Stimulated activated CD8-positive, alpha-beta memory T cell treated with anti-CD3 and anti-CD28 coated beads, Interleukin-4, amount 100 ng/mL, for 48 hours (primary cell): ENCODE measurements at regions not wholly inside any gene's neighbourhood (a gene's known extent, or its start where the extent isn't known, plus 50 kb on each side); places are given as distances from the start of the nearest gene placed in this dataset.
"Not testable (repeated sequence)": the region's sequence is repeated elsewhere in the genome, so short reads cannot be mapped to it uniquely, and the experiment has no call there.

Experiments used
- DNase-seq: peaks from one replicate; pipeline ENCODE4 v3.0.0-alpha.2; 2020

DNA sequence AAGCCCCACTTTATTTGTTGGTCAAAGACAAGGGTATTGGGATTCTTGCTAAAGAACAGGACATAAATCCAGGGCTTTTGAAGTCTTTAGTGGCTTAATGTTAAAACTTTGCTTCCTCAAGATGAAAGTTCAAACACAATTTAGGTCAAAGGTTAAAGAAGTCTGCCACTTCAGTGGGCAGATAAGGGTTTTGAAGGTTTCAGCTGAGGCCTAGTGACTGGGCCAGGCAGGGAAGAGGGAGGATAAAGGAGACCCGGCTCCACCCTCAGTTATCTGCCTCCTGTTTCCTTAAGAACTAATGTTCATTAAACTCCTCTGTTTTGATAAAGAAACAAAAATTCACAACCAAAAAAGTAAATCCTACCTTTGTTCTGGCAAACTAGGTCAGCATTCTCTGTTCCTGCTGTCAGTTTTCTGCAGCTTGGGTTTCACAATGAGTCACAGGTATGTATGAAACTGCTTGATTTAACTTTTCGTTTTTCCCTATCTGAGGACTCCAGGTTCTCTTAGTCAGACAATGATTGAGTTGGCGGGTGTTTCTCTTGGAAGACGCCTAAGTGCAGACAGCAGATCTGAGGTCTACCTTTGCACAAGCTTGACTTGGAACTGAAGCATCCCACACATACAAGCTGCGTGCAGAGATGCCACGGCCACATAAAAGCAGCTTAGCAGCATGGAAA is 208.3 kb downstream of the EXOC5 start:
- DNase-seq, result peak; percentile 39

GRCh38 chr14:57058319-57058718 is 210.4 kb downstream of the EXOC5 start:
- no peak for DNase-seq

DNA sequence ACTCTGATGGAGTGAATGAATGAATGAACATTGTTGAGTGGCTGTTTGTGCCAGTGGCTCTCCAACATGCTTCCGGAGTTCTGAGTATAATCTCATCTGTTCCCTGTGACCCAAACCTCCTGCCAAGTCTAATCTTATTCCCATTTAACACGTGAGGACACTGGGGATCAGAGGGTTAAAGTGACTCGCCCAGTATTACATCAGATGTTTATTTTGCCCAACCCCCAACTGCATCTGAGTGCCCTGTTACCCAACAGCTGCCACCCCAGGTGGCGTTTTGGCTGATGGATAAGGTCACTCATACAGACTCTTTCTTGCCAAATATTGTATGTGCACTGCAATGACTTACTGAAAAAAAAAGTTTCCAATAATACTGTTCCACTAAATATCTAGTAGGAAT is 210.9 kb downstream of the EXOC5 start:
- DNase-seq, result no peak

- DNase-seq, result not testable (repeated sequence)
Observed at GRCh38 chr14:57056522-57056921, 212.2 kb downstream of the EXOC5 start.

- DNase-seq, result no peak
Observed at GRCh38 chr14:57052705-57053302, 215.9 kb downstream of the EXOC5 start.

DNA sequence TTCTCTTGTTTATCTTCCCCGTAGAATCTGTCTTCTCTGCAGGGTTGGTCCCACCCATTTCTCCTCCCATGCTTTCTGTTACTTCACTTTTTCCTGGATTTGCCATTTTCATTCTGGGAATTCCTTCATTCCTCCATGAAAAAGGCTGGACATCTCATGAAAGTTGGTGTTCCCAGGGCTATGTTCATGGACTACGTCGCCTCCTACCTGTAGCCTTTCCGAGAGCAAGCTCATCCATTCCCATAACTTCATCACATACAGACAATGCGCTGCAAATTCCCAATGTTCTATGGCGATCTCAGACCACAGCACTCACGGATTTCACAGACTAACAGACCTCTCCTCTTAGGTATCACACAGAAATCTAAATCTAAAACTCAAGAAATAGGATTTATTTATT is 217.1 kb downstream of the EXOC5 start:
- no peak for DNase-seq

DNA sequence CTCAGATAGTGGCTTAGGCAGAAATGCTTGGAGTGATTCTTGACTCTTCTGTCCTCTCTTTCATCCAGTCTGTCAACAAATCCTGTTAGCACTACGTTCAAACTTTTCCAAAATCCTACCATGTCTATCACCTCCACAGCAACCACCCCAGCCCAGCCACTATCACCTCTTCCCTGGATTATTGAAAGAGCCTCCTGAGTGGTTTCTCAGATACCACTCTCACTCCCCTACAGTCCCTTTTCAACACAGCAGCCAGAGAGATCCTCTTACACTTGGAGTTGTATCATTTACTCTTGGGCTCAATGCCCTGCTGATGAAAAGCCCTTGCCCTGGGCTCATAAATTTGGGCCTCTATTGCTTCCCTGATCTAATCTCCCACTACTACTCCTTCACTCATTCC is 218.9 kb downstream of the EXOC5 start:
- DNase-seq, result no peak

DNA sequence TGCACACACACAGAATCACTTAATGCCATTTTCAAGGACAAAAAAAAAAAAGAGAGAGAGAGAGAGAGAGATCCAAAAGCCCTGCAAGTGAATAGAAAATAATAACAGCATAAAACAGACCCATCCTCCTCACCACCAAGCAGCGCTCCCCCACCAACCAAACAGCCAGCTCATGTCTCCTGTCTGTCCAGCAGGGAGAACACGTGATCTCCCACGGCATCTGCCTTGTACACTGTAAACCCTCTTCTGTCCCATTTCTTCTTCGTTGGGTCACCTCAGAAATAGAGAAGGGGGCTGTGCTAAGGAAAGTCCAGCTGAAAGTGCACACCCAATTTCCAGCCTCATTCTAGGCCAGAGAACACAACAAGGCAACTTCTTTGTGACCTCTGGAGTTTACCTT is 222.5 kb downstream of the EXOC5 start:
- DNase-seq, result no peak

GRCh38 chr14:57044101-57044973 is 224.4 kb downstream of the EXOC5 start:
- not testable (repeated sequence) for DNase-seq

GRCh38 chr14:57038689-57039088 is 228.4 kb upstream of the OTX2 start:
- no peak for DNase-seq

DNA sequence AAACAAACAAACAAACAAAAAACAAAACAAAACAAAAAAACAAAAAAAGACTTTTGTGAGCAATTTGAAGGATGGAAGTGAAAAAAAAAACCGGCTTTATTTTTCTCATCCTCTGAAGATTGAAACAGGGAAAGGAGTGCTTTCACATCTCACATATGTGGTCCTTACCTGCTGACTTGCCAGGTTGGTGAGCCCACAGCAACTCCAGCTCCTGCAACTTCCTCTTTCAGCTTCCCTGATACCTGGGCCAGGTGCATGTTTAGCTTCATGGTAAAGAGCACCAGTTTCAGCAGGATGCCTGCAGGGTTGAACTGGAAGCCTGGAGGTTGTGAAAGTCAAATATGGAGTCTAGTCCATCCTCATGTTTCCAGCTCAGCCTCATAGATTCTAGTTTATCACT is 221.2 kb upstream of the OTX2 start:
- no peak for DNase-seq

- no peak for DNase-seq
Observed at GRCh38 chr14:57029620-57030253, 219.5 kb upstream of the OTX2 start.

DNA sequence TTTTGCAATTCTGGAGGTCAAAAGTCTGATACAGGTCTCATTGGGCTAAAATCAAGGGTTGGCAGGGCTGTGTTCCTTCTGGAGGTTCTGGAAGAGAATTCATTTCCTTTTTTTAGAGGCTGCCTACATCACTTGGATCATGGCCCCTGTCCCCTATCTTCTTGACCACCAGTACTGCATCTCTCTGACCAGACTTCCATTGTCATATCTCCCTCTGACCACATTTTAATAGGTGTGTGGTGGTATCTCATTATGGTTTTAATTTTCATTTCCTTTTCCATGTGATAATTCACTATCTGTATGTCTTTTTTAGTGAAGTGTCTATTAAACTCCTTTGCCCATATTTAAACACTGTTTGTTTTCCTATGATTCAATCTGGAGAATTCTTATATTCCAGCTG is 215.2 kb upstream of the OTX2 start:
- DNase-seq, result no peak

- DNase-seq, result no peak
Observed at GRCh38 chr14:57022608-57023007, 212.3 kb upstream of the OTX2 start.

DNA sequence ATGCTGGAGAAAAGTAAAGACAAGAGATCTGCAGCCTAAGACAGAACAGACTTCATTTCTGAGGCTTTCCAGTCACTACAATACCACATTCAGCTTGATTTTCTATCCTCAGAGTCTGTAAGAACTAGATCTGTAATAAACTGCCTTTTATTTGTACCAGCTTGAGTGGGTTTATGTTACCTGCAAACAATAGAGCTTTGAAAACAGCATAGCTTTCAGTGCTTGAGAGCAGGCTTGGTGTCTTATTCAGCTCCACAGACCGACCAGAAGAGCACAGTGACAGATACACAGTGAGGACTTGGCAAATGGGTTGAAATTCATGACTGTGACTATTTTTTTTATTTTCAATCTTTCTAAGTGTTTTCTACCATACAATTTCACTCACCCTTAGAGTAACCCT is 207.8 kb upstream of the OTX2 start:
- DNase-seq, result no peak

DNA sequence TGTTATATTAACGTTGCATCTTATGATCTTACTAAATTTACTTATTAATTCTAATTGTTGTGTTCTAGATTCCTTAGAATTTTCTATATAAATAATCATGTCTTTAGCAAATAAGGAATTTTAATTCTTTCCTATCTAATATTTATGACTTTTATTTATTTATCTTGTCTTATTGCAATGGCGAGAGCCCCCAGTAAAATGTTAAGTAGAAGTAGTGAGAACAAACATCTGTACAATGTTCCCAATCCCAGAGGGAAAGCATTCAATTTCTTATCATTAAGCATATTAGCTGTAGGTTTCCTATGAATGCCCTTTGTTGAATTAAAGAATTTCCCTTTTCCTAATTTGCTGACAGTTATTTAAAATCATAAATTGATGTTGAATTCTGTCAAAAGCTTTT is 203.7 kb upstream of the OTX2 start:
- no peak for DNase-seq

DNA sequence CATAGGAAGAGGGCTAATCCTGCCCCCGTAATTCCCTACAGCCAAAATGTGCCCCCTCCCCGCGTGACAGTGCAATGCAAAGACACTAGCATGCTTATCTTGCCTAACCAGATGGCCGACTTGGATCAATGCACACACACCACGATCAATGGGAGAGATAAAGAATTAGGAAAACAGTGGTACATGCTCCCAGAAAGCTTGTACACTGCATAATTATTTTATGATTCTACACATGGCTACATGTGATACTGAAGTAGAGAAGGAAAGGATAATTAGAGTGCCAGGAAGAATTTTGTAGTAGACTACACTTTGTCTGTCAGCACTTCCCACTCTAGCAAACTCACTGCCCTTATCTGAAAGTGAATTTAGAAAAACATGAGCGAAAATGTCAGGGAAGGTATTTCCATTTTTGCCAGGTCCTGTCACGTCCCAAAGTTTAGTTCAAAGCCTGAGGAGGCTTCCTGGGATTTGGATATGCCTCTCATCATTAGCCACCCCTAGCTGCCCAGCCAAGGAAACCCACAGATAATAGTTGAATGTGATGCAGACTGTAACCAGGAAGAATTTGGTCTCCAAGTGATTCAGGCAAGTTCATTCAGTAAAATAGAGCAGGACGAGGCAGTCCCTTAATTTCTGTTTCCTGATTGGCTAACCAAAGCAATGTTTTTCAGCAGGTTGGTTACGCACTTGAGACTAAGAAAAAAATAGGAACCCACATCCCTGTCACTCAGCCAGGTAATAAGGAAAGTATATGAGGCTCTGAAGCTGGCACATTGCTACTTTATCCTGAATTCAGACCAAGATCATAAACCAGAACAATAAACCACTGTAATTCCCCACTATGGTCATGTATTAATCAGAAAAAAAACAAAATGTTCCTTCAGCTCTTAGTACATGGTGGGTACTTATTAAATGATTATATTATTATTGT is 199.6 kb upstream of the OTX2 start:
- DNase-seq, result no peak

GRCh38 chr14:57008534-57008933 is 198.3 kb upstream of the OTX2 start:
- no peak for DNase-seq

GRCh38 chr14:56998728-56999127 is 188.4 kb upstream of the OTX2 start:
- DNase-seq, result no peak

DNA sequence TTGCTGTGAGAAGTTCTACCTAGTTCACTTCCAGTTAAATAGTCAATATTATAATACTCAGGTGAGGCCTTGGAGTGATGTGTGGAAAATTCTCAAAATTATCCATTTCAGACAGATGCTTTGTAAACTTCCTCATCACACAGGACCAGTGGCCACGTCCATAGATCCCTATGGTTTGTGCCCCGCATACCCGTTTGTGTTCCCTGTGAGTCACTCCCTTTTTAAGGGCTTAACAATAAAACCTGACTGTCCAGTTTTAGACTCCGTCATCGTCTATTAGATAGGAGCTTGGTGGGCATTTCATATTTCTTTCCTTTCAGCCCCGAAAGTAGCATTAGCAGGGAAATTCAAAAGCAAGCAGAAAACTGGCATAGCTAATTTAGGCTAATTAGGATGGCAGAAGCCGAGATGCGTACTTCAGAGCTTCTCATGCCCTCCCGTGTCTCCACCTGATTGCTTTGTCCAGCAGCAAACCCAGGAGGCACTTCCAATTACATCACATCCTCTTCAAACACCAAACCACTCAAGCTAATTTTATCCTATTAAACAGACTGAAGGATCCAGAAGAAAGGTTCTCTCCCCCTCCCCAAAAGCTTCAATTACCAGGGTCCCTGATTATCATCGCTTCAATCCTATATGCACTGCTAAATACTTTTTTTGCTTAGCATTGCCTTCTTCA is 186.6 kb upstream of the OTX2 start:
- DNase-seq, result no peak

GRCh38 chr14:56995010-56995409 is 184.7 kb upstream of the OTX2 start:
- DNase-seq, result no peak

DNA sequence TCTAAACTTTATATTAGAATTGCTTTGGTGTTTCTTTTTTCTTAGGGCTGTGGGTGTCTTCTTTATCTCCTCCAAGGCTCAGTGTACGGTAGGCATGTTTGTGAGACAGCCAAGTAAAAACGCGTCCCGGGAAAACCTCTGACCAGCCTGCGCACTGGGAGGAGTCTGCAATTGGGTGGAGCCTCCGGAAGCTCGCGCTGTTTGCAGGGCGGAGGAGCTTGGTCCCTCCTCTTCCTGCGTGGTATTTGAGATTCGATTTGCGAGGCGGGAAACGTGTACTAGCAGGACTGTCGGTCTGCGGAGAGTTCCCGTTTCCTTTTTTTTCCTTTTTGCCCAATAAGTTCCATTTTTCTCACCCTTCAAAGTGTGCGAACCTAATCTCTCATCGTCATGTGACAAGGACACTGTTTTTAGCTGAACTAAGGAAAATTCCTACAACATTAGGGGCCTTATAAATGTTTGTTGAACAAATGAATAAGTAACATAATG is 182.1 kb upstream of the OTX2 start:
- DNase-seq, result no peak
